NCI-H187 treated with DMSO at 0.1 percent for 48 hours (cell line): ENCODE measurements at regions not wholly inside any gene's neighbourhood (a gene's known extent, or its start where the extent isn't known, plus 50 kb on each side); places are given as distances from the start of the nearest gene placed in this dataset.

Source experiments
- DNase-seq: peaks from one replicate; lab custom pipeline; 2025; lab: John Stamatoyannopoulos, UW

GRCh38 chr15:58324533-58324932 is 107.3 kb upstream of the LIPC start:
- DNase-seq, result no peak

- DNase-seq, result no peak
Measured at GRCh38 chr15:58327958-58328357, 103.8 kb upstream of the LIPC start.

GRCh38 chr15:58329211-58329610 is 102.6 kb upstream of the LIPC start:
- no peak for DNase-seq

DNA sequence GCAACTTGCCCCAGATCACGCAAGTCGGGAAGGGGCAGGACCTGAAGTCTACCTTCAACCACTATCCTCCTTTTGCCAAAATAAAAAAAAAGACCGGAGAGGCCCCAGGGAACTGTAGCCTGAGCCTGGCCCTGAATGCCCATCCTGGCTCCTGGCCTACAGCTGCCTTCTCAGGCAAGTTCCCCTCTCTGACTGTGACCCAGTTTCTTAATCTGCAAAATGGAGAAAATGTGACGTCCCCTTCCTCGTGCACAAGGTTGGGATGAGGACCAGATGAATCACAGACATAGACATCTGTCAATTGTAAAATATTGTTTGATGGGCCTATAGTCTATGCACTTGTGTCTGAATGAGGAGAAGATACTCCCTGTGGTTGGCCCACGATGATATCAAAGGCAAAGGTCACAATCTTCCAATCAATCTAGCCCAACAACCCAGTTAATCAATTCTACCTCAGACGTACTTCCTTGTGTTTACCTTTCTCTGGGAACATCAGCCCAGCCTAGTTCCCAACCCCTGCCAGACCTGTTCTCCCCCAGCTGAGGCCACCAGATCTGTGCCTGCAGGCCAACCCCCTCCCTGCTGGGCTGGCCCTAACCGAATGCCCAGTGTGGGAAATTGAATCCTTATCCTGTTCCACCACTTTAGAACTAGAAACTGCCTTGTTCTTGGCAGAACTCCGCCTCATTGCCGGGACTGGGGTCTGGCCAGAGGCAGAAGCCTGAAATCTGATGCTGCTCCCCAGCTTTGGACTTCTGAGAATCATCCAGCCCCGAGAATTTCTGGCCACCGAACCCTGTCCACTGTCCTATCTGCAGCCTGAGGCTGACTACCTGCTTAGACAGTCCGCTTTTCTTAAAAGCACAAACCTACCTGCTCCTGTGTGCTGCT is 101.8 kb upstream of the LIPC start:
- no peak for DNase-seq

- DNase-seq, result no peak
Measured at GRCh38 chr15:58330741-58331559, 100.8 kb upstream of the LIPC start.

DNA sequence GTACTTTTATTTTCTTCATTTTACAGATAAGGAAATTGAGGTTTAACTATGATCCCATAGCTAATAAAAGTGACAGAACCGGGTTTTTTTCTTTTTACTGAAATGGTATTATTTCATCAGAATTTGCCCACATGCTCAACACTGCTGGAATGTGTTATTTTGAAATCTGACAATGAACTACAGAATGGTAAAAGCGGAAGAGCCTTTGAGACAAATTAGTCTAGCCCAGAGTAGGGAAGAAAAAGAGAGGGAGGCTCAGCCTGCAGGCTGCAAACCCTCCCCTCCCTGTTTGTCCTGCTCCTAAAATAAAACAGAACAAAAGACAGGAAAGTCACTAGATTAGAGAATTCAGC is 100.3 kb upstream of the LIPC start:
- no peak for DNase-seq

DNA sequence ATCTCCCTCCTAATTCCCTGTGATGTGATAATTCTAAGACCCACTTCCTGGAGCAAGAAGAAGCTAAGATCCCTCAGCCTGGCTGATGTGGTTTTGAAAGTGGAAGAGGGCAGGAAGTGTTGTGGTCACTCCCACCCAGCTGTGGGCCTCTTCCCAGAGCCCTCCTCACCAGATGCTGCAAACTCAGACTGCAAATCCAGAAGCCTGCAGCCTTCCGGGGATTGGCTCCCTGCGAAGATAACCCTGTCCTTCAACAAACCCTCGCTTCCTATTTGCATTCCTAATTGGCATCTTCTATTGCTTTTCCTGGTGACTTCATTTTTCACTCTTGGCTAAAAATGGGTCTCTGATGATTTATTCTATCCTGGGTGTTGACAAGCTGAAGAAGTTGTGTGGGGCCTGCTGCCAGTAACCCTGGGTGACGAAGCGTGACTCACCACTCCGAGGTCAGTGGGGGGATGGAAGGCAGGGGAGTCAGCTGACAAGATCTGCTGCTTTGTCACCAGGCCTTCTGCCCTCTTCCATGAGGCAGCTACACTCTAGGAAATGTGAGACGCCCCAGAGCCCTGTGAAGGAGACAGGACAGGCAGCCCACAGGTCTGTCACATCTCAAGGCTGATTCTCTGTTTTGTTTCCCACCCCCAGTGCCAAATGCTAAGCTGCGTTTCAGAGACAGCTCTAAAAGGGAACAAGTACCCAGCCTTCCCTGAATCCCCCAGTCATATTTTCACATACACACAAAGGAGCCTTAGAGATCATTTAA is 99.7 kb upstream of the LIPC start:
- DNase-seq, result peak; percentile 56

GRCh38 chr15:58332676-58333400 is 99.0 kb upstream of the LIPC start:
- DNase-seq, result no peak

DNA sequence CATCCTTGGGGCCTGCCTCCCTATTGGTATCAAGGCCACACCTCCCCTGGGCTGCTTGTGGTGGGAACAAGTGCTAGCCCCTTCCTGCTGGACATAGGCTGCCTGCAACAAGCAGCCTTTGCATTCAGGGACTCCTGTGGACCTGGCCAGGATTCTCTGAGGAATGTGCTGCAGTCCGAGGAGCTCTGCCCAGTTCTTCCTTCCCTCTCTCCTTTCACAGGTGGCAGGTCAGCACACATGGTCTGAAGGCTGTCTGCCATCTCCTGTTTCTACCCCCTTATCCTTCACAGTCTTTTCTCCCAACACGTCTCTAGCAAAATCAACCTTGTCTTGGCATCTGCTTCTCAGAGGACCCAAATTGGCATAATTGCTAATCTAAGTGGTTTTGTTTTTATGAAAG is 97.0 kb upstream of the LIPC start:
- DNase-seq, result no peak

- no peak for DNase-seq
Measured at GRCh38 chr15:58336161-58336560, 95.6 kb upstream of the LIPC start.

GRCh38 chr15:58340176-58340575 is 91.6 kb upstream of the LIPC start:
- no peak for DNase-seq

DNA sequence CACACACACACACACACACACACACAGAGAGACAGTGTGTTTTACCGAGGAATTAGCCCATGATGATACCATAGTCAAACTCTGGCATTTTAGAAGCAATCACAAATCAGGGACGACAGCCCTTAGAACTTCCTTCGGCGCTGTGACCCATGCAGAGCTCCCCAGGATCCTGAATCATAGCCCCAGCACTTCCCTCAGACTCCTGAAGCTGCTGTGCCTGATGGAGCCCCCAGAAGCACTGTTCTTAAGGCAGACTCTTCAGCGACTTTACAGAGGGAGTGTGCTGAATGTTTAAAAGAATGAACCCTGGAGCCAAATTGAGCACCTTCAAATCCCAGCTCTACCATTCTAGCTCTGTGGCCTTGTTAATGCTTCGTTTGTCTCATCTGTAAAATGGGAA is 89.3 kb upstream of the LIPC start:
- no peak for DNase-seq

DNA sequence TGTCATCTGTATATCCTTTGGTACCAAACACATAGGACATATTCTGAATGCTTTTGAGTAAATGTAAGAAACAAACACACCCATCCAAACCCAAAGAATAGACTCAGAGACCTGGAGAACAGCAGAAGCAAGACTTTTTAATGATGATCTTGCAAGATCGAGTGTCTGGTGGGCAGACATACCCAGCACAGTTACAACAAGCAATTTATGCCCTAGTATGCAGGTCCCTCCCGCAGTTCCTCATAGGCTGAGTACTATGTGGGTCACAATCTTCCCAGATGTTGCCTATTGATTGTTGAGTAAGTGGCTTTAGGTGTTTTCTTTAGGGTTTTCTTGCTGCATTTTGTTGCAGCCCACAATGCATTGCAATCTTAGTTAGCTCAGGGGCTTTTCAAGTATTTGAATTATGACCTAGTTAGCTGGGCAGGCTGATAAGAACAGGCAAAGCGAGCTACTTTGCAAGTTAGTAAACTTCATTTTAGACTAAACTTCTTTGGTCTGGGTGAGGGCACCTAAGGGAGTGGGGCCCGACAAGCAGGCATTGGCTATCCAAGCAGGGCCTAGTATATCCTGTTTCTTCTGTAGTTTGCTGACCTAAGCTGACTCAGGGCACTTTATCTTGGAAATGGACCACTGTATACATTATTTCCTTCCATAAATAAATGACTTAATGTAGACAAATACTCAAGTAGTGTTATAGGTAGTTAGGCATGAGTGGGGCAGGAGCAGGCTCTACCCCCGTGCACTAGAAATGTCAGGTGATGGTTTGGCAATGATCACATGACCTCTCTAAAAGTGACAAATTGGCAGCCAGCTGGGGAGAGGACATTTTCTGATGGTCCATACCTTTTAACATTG is 87.3 kb upstream of the LIPC start:
- DNase-seq, result no peak

DNA sequence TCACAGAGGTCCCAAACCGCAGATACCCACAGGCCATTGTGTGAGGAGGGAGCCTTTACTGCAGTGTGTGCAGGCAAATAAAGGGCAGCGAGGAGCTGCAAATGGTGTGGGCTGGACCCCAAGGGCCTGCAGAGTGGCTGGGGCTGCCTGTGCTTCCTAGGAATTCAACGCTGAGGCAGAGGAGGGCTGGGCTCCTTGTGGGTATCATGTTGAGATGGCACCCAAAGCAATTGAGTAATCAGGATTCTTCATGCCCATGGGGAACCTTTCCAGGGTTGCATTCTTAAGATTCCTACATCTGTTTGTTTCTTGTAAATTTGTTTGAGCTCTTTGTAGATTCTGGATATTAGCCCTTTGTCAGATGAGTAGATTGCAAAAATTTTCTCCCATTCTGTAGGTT is 85.4 kb upstream of the LIPC start:
- no peak for DNase-seq

DNA sequence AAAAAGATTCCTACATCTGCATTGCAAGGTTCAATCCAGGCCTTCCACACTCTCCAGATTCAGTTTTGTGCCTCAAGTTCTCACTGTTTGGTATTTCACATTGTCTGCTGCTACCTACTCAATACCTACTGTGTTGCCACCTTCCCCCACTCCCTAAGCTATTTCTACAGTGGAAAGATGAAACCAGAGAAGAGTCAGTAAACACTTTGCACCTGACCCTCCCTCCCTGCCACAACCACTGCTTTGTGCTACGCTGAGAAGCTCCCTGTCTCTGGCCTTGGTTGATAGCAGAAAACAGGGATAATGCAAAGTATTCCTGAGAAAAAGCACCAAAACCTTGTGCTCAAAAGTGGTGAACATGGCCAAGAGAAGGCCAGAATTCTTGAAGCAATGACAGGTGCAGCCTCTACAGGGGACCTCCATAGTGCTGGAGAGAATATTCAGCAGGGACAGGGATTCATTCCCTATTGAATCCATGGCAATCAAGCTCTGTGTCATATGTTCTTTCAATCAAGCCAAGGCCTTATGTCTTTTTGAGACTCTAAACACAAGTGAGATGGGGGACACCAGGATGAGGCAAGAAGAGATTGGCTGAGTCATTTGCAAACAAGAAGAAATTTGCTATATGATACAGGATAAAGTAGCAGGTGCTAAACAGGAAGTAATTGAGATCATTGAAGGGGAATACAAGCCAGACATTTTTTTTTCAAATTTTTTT is 83.5 kb upstream of the LIPC start:
- DNase-seq, result peak; percentile 10

DNA sequence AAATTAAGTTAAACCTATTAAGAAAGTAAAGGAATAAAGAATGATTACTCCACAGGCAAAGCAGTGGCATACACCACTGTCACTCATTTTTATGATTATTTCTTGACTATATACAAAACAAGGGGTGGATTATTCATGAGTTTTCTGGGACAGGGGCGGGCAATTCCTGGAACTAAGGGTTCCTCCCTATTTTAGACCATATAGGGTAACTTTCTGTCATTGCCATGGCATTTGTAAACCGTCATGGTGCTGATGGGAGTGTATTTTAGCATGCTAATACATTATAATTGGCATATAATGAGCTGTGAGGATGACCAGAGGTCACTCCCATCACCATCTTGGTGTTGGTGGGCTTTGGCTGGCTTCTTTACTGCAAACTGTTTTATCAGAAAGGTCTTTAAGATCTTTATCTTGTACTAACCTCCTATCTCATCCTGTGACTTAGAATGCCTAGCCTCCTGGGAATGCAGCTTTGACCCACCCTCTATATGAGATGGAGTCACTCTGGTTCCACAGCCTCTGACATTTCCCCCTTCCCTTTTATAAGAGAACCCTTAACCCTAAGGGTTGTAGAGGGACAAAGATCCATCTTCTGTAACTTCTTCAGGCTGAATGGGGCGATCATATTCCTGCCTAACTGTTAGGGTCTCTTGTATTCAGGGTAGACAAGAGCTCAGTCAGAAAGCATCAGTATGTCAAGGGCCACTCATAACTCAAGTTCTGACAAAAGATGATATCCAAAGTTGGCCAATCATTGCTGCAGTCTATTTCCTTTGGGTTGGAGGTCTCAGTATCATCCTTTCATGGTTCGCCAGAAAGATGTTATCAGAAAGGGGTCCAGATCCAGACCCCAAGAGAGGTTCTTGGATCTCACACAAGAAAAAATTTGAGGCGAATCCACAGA is 79.5 kb upstream of the LIPC start:
- DNase-seq, result no peak

DNA sequence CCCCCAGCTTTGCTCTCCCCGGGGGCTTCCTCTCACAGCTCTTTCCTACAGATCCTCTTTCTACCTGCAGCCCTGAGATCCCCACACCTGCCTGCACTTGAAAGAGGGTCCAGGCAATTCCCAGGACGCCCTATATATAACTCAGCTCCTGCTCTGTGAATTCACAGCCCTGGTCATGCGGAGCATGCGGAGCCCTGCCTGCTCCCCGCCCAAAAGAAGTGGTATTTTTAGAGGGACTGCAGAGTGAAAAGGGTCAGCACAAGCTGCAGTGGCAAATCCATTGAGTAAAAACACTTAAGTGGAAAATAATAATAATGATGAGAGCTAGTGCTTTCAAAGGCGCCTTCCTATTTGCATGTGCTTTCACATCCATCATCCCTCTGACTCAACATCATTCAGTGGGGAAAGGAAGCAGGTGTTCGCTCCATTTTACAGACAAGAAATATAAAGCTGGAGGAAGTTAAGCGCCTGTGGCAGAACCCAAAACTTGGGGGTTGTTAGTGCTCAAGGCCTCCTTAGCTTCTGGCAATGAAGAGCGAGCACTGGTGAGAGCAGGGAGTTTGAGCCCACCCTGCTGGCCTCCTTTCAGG is 76.3 kb upstream of the LIPC start:
- peak; percentile 37 for DNase-seq

GRCh38 chr15:58355973-58356372 is 75.8 kb upstream of the LIPC start:
- DNase-seq, result no peak
